ENCODE measurements at regions not wholly inside any gene's neighbourhood (a gene's known extent, or its start where the extent isn't known, plus 50 kb on each side); places are given as distances from the start of the nearest gene placed in this dataset.

- TF ChIP-seq RNF2 (IDR thresholded peaks at IDR 0.05; ENCODE audit: borderline replicate concordance, low read depth, low read length, missing control alignments, poor library complexity, severe bottlenecking), result no peak
- TF ChIP-seq RBBP5 (IDR thresholded peaks at IDR 0.05; ENCODE audit: borderline replicate concordance, low read depth, low read length), result no peak
- TF ChIP-seq SUZ12 (IDR thresholded peaks at IDR 0.05; ENCODE audit: low read length), result no peak
- TF ChIP-seq POLR2A (IDR thresholded peaks at IDR 0.05; ENCODE audit: control extremely low read depth in 1 of 2, low read depth in 2 of 2, low read length in 2 of 2), result no peak
- TF ChIP-seq JUND (IDR thresholded peaks at IDR 0.05; ENCODE audit: low read length), result no peak
- TF ChIP-seq MAX (IDR thresholded peaks at IDR 0.05), result no peak
- TF ChIP-seq HDAC2 (IDR thresholded peaks at IDR 0.05; ENCODE audit: borderline replicate concordance in 1 of 2, low read depth in 2 of 2, low read length in 2 of 2), result no peak
- TF ChIP-seq SAP30 (IDR thresholded peaks at IDR 0.05; ENCODE audit: insufficient read depth, insufficient replicate concordance, low read length), result no peak
- no peak for TF ChIP-seq BACH1 (IDR thresholded peaks at IDR 0.05; ENCODE audit: low read length)
Measured at GRCh38 chr17:72049914-72050313, 70.9 kb upstream of the SOX9 start (continued).
